K562 (cell line): ENCODE measurements at regions not wholly inside any gene's neighbourhood (a gene's known extent, or its start where the extent isn't known, plus 50 kb on each side); places are given as distances from the start of the nearest gene placed in this dataset.

Source experiments
- ARNT ChIP-seq, 2 experiments: fragments of 450-650 bp; IDR thresholded peaks; 2 replicates each; pipeline ENCODE4 v1.6.1; 2016; ENCODE audit warnings: mild to moderate bottlenecking in 1 of 2
- FOSL1 ChIP-seq: fragments of 200-800 bp; sonication (Bioruptor generic); conservative IDR thresholded peaks from 2 replicates; pipeline ENCODE4 v1.6.1; 2016; ENCODE audit warnings: missing genetic modification characterization, missing compliant biosample characterization
- TF ChIP-seq, protein P1 (sequence below), 3 experiments: IDR thresholded peaks in 2 of 3; conservative IDR thresholded peaks in 1 of 3; 2 replicates each; pipeline ENCODE4 v1.5.1; 2011 to 2012; ENCODE audit warnings: low read length in 3 of 3, mild to moderate bottlenecking in 3 of 3, control low read depth in 2 of 3, improper control_type of control experiment in 1 of 3, inconsistent platforms in 1 of 3, low read depth in 1 of 3, mixed read lengths in 1 of 3, moderate library complexity in 1 of 3; ENCODE audit not compliant: insufficient read depth in 2 of 3

DNA sequence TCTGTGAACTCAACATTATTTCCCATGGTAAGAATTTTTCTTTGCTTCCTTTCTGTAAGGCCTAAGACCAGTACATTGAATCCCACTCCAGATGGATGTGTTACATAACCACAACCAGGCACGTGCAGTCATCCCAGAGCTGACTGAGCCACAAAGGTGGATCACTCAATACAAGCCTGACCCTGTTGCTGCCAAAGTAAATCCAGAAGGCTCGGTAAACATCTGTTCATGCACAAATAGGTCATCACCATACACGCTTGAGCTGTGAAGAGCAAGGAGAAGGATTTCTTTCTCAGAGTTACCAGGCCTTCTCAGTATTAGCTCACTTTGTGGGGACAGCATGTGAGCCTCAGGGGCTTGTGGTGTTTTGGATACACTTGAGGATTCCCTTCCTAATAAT lies 791.4 kb upstream of the FANCL start:
- no peak for TF ChIP-seq ARNT (IDR thresholded peaks at IDR 0.05)
- TF ChIP-seq FOSL1 (tag), result no peak
- TF ChIP-seq, protein P1, sequence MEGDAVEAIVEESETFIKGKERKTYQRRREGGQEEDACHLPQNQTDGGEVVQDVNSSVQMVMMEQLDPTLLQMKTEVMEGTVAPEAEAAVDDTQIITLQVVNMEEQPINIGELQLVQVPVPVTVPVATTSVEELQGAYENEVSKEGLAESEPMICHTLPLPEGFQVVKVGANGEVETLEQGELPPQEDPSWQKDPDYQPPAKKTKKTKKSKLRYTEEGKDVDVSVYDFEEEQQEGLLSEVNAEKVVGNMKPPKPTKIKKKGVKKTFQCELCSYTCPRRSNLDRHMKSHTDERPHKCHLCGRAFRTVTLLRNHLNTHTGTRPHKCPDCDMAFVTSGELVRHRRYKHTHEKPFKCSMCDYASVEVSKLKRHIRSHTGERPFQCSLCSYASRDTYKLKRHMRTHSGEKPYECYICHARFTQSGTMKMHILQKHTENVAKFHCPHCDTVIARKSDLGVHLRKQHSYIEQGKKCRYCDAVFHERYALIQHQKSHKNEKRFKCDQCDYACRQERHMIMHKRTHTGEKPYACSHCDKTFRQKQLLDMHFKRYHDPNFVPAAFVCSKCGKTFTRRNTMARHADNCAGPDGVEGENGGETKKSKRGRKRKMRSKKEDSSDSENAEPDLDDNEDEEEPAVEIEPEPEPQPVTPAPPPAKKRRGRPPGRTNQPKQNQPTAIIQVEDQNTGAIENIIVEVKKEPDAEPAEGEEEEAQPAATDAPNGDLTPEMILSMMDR (IDR thresholded peaks at IDR 0.05 in 2 of 3, conservative IDR thresholded peaks at IDR 0.05 in 1 of 3; ENCODE audit: insufficient read depth in 2 of 3, low read depth in 1 of 3, low read length in 3 of 3), result no peak
